Small intestine (tissue), 7 donors: ENCODE measurements at regions not wholly inside any gene's neighbourhood (a gene's known extent, or its start where the extent isn't known, plus 50 kb on each side); places are given as distances from the start of the nearest gene placed in this dataset.
A peak's percentile ranks its signal among the peaks of the same experiment; 100 is the strongest.

Experiments used
- DNase-seq, 2 donors: peaks; one replicate each; pipeline versions ENCODE4 v3.0.0 to v3.0.0-alpha.2; 2013
- FAIRE-seq: peaks from 2 replicates; lab custom pipeline; 2012; peaks lifted over from hg19 to GRCh38; lab: Jason Lieb, UNC
- H3K27ac ChIP-seq, 3 donors: one replicate each; pipeline ENCODE4 v1.5.1; 2013; ENCODE audit warnings: low read length in 2 of 3, mild to moderate bottlenecking in 2 of 3, control low read depth in 1 of 3, inconsistent platforms in 1 of 3, low read depth in 1 of 3, moderate library complexity in 1 of 3
- H3K27me3 ChIP-seq, 3 donors: one replicate each; pipeline ENCODE4 v1.6.1; 2013; ENCODE audit warnings: low read length in 3 of 3, inconsistent platforms in 1 of 3; ENCODE audit not compliant: control insufficient read depth in 3 of 3, insufficient read depth in 3 of 3
- H3K36me3 ChIP-seq, 3 donors: one replicate each; pipeline ENCODE4 v1.6.1; 2013; ENCODE audit warnings: low read length in 3 of 3, inconsistent platforms in 1 of 3, low read depth in 1 of 3, mild to moderate bottlenecking in 1 of 3, moderate library complexity in 1 of 3; ENCODE audit not compliant: control insufficient read depth in 3 of 3, insufficient read depth in 2 of 3
- H3K4me1 ChIP-seq, 3 donors: one replicate each; pipeline ENCODE4 v1.6.1; 2013; ENCODE audit warnings: low read length in 2 of 3, inconsistent platforms in 1 of 3, low read depth in 1 of 3, mild to moderate bottlenecking in 1 of 3, moderate library complexity in 1 of 3; ENCODE audit not compliant: control insufficient read depth in 3 of 3, insufficient read depth in 2 of 3
- H3K4me3 ChIP-seq, 3 donors: one replicate each; pipeline ENCODE4 v1.5.1; 2013; ENCODE audit warnings: low read length in 3 of 3, control low read depth in 1 of 3, inconsistent platforms in 1 of 3, low read depth in 1 of 3, mild to moderate bottlenecking in 1 of 3, moderate library complexity in 1 of 3
- H3K9me3 ChIP-seq, 2 donors: one replicate each; pipeline ENCODE4 v1.6.1; 2013; ENCODE audit warnings: low read depth in 1 of 2, low read length in 1 of 2; ENCODE audit not compliant: control insufficient read depth in 2 of 2, insufficient read depth in 1 of 2
- WGBS, 3 donors: extraction: QIAGEN DNeasy Blood & Tissue Kit; methylation state at CpG; one replicate each; pipeline ENCODE4 v1.1.7; 2013; 5-methylcytosine and 5-hydroxymethylcytosine counted together
- donor health status: healthy with polysubstance abuse.
- donor health status: control.
- donor health status: control.
- donor health status: Bipolar disorder and iron deficiency.
- donor health status: healthy.

- no peaks in the 10 kb centered on the region for H3K36me3 ChIP-seq
- no peak overlapping the region for H3K27ac ChIP-seq
- DNase-seq (no peak), FAIRE-seq (no peak)
- H3K27me3 ChIP-seq, result no peaks in the 10 kb centered on the region
- H3K4me3 ChIP-seq, result no peak overlapping the region
- 86 to 97% (median 87%) methylated on average over 2 of the region's 2 CpGs for WGBS, 3 donors
- no peaks in the 10 kb centered on the region for H3K4me1 ChIP-seq
- H3K9me3 ChIP-seq, result no peaks in the 10 kb centered on the region
These were observed 309.2 kb downstream of the NR4A2 start for GRCh38 chr2:156023229-156023869.

- FAIRE-seq (no peak), DNase-seq (peak in 1 of 2 donors; percentile 53)
- H3K27me3 ChIP-seq, result no peaks in the 10 kb centered on the region
- H3K27ac ChIP-seq, result peak overlapping the region in 1 of 3 donors; percentile 48
- no peak overlapping the region for H3K4me3 ChIP-seq
- no peaks in the 10 kb centered on the region for H3K36me3 ChIP-seq
- WGBS, 3 donors, result 39 to 52% (median 39%) methylated on average over 3 of the region's 3 CpGs
- H3K4me1 ChIP-seq, result no peaks in the 10 kb centered on the region
- H3K9me3 ChIP-seq, result no peaks in the 10 kb centered on the region
These were observed 311.1 kb downstream of the NR4A2 start for GRCh38 chr2:156021146-156022040.

- H3K27ac ChIP-seq, result no peak overlapping the region
- no peaks in the 10 kb centered on the region for H3K27me3 ChIP-seq
- DNase-seq, result no peak
- no peaks in the 10 kb centered on the region for H3K9me3 ChIP-seq
- no peaks in the 10 kb centered on the region for H3K36me3 ChIP-seq
- FAIRE-seq, result no peak
- 92 to 96% (median 93%) methylated on average over 2 of the region's 2 CpGs for WGBS, 3 donors
- no peak overlapping the region for H3K4me3 ChIP-seq
- no peaks in the 10 kb centered on the region for H3K4me1 ChIP-seq
These were observed 313.2 kb downstream of the NR4A2 start for GRCh38 chr2:156019341-156019740.

- DNase-seq, result no peak
- FAIRE-seq, result no peak
- WGBS, 3 donors, result 65 to 80% (median 77%) methylated on average over 1 of the region's 1 CpG
These were observed 315.1 kb downstream of the NR4A2 start for GRCh38 chr2:156017341-156017885.

GRCh38 chr2:156009293-156009692 is 323.2 kb downstream of the NR4A2 start:
- FAIRE-seq (no peak), DNase-seq (no peak)
- Histone ChIP-seq H3K9me3 (peaks cover 0 to 13% of the 10 kb centered on the region in 2 donors), H3K4me1 (no peaks in the 10 kb centered on the region), H3K36me3 (no peaks in the 10 kb centered on the region), H3K27ac (no peak overlapping the region), H3K27me3 (no peaks in the 10 kb centered on the region), H3K4me3 (no peak overlapping the region)
- WGBS, 3 donors, result 53 to 74% (median 55%) methylated on average over 2 of the region's 2 CpGs

More at GRCh38 chr2:156017341-156017885, 315.1 kb downstream of the NR4A2 start:
- Histone ChIP-seq H3K4me3 (no peak overlapping the region), H3K9me3 (no peaks in the 10 kb centered on the region), H3K4me1 (no peaks in the 10 kb centered on the region), H3K27ac (no peak overlapping the region), H3K36me3 (no peaks in the 10 kb centered on the region), H3K27me3 (no peaks in the 10 kb centered on the region)

- Histone ChIP-seq H3K27ac (no peak overlapping the region), H3K27me3 (no peaks in the 10 kb centered on the region), H3K9me3 (peaks cover 0 to 13% of the 10 kb centered on the region in 2 donors), H3K36me3 (no peaks in the 10 kb centered on the region), H3K4me1 (no peaks in the 10 kb centered on the region), H3K4me3 (no peak overlapping the region)
- FAIRE-seq (no peak), DNase-seq (no peak)
- WGBS, 3 donors, result 86 to 92% (median 88%) methylated on average over 16 to 17 of the region's 17 CpGs
These were observed 325.6 kb downstream of the NR4A2 start for GRCh38 chr2:156006721-156007618.

GRCh38 chr2:156005999-156006712 is 326.4 kb downstream of the NR4A2 start:
- WGBS, 3 donors, result 89 to 97% (median 92%) methylated on average over 3 of the region's 3 CpGs

More at GRCh38 chr2:156005999-156006712, 326.4 kb downstream of the NR4A2 start:
- no peak for FAIRE-seq
- Histone ChIP-seq H3K4me3 (no peak overlapping the region), H3K9me3 (peaks cover 0 to 6% of the 10 kb centered on the region in 2 donors), H3K27ac (no peak overlapping the region), H3K27me3 (no peaks in the 10 kb centered on the region), H3K36me3 (no peaks in the 10 kb centered on the region), H3K4me1 (no peaks in the 10 kb centered on the region)
- DNase-seq, result peak in 1 of 2 donors; percentile 13
